H9 (cell line): ENCODE measurements at regions not wholly inside any gene's neighbourhood (a gene's known extent, or its start where the extent isn't known, plus 50 kb on each side); places are given as distances from the start of the nearest gene placed in this dataset.

Experiments
- DNase-seq: peaks from one replicate; pipeline ENCODE4 v3.0.0-alpha.2; 2017
- H2AFZ ChIP-seq: one replicate; pipeline ENCODE4 v1.6.1; 2013; ENCODE audit warnings: mild to moderate bottlenecking, low read length, control low read depth, moderate library complexity
- H2AK5ac ChIP-seq: 2 replicates; pipeline ENCODE4 v1.6.1; 2013; ENCODE audit warnings: low read length, control low read depth, mixed read lengths; ENCODE audit not compliant: insufficient read length
- H2BK120ac ChIP-seq: one replicate; pipeline ENCODE4 v1.6.1; 2013; ENCODE audit warnings: low read depth, mild to moderate bottlenecking, low read length, control low read depth, inconsistent platforms; ENCODE audit not compliant: poor library complexity, severe bottlenecking
- H2BK12ac ChIP-seq: 2 replicates; pipeline ENCODE4 v1.6.1; 2013; ENCODE audit warnings: low read length, control low read depth, mixed read lengths, low read depth; ENCODE audit not compliant: insufficient read length
- H2BK15ac ChIP-seq: 2 replicates; pipeline ENCODE4 v1.6.1; 2013; ENCODE audit warnings: low read depth, low read length, control low read depth
- H2BK20ac ChIP-seq: one replicate; pipeline ENCODE4 v1.6.1; 2013; ENCODE audit warnings: low read depth, mild to moderate bottlenecking, low read length, control low read depth, inconsistent platforms; ENCODE audit not compliant: poor library complexity, severe bottlenecking
- H2BK5ac ChIP-seq: 2 replicates; pipeline ENCODE4 v1.6.1; 2013; ENCODE audit warnings: low read length, control low read depth, mixed read lengths; ENCODE audit not compliant: insufficient read length
- H3K14ac ChIP-seq: 2 replicates; pipeline ENCODE4 v1.6.1; 2013; ENCODE audit warnings: low read length, control low read depth; ENCODE audit not compliant: insufficient read depth
- H3K18ac ChIP-seq: 2 replicates; pipeline ENCODE4 v1.6.1; 2013; ENCODE audit warnings: low read depth, mild to moderate bottlenecking, mixed read lengths, low read length, control low read depth; ENCODE audit not compliant: insufficient read length
- H3K23ac ChIP-seq: 2 replicates; pipeline ENCODE4 v1.6.1; 2013; ENCODE audit warnings: low read length, control low read depth, mixed read lengths, low read depth; ENCODE audit not compliant: insufficient read length
- H3K23me2 ChIP-seq: 2 replicates; pipeline ENCODE4 v1.6.1; 2013; ENCODE audit warnings: low read depth, mild to moderate bottlenecking, mixed read lengths, low read length, control low read depth; ENCODE audit not compliant: insufficient read length, poor library complexity, severe bottlenecking
- H3K27ac ChIP-seq: 2 replicates; pipeline ENCODE4 v1.5.1; 2013; ENCODE audit warnings: low read length, control low read depth, mixed read lengths, low read depth; ENCODE audit not compliant: insufficient read length
- H3K27me3 ChIP-seq: 2 replicates; pipeline ENCODE4 v1.6.1; 2013; ENCODE audit warnings: low read length, control low read depth, inconsistent platforms; ENCODE audit not compliant: insufficient read depth
- H3K4ac ChIP-seq: 2 replicates; pipeline ENCODE4 v1.6.1; 2013; ENCODE audit warnings: low read depth, mild to moderate bottlenecking, control low read depth, inconsistent platforms, low read length, moderate library complexity
- H3K4me1 ChIP-seq: 2 replicates; pipeline ENCODE4 v1.6.1; 2013; ENCODE audit warnings: low read length, control low read depth, inconsistent platforms; ENCODE audit not compliant: insufficient read depth
- H3K4me2 ChIP-seq: 2 replicates; pipeline ENCODE4 v1.6.1; 2013; ENCODE audit warnings: low read length, control low read depth, mixed read lengths; ENCODE audit not compliant: insufficient read length, insufficient read depth
- H3K56ac ChIP-seq: 2 replicates; pipeline ENCODE4 v1.6.1; 2013; ENCODE audit warnings: low read depth, mild to moderate bottlenecking, mixed read lengths, low read length, control low read depth; ENCODE audit not compliant: insufficient read length
- H3K79me1 ChIP-seq: 2 replicates; pipeline ENCODE4 v1.6.1; 2013; ENCODE audit warnings: low read depth, mild to moderate bottlenecking, moderate library complexity, low read length, control low read depth, inconsistent platforms; ENCODE audit not compliant: insufficient read depth, poor library complexity, severe bottlenecking
- H3K79me2 ChIP-seq: 2 replicates; pipeline ENCODE4 v1.6.1; 2013; ENCODE audit warnings: low read length, control low read depth, inconsistent platforms; ENCODE audit not compliant: insufficient read depth
- H3K9ac ChIP-seq: 2 replicates; pipeline ENCODE4 v1.6.1; 2013; ENCODE audit warnings: low read length, control low read depth, mixed read lengths; ENCODE audit not compliant: insufficient read length; ENCODE audit errors: extremely low read depth
- H3K9me3 ChIP-seq: one replicate; pipeline ENCODE4 v1.6.1; 2013; ENCODE audit warnings: low read depth, low read length, inconsistent platforms; ENCODE audit not compliant: control insufficient read depth
- H3T11ph ChIP-seq: one replicate; pipeline ENCODE4 v1.6.1; 2013; ENCODE audit warnings: mild to moderate bottlenecking, low read length, control low read depth, inconsistent platforms
- H4K20me1 ChIP-seq: one replicate; pipeline ENCODE4 v1.6.1; 2013; ENCODE audit not compliant: control insufficient read depth, insufficient read length, insufficient read depth
- H4K5ac ChIP-seq: 2 replicates; pipeline ENCODE4 v1.6.1; 2013; ENCODE audit warnings: low read depth, mild to moderate bottlenecking, mixed read lengths, low read length, control low read depth; ENCODE audit not compliant: insufficient read length
- H4K8ac ChIP-seq: replicated peaks from 2 replicates; pipeline ENCODE4 v1.6.1; 2013; ENCODE audit warnings: low read length, control low read depth, mixed read lengths, low read depth; ENCODE audit not compliant: insufficient read length
- H4K91ac ChIP-seq: 2 replicates; pipeline ENCODE4 v1.6.1; 2013; ENCODE audit warnings: low read depth, mild to moderate bottlenecking, moderate library complexity, mixed read lengths, low read length, control low read depth; ENCODE audit not compliant: insufficient read length
- H3K27ac Mint-ChIP-seq, 3 experiments: 2 replicates in 2 of 3; 3 replicates in 1 of 3; pipeline ENCODE4 v1.8.0; 2020 to 2021; ENCODE audit warnings: mixed read lengths in 3 of 3, mild to moderate bottlenecking in 1 of 3, moderate library complexity in 1 of 3
- H3K27me3 Mint-ChIP-seq: 2 replicates; pipeline ENCODE4 v1.8.0; 2021; ENCODE audit warnings: low read depth, mild to moderate bottlenecking, moderate library complexity, mixed read lengths
- H3K36me3 Mint-ChIP-seq, 3 experiments: 2 replicates in 2 of 3; 3 replicates in 1 of 3; pipeline ENCODE4 v1.8.0; 2020 to 2021; ENCODE audit warnings: low read depth in 3 of 3, mixed read lengths in 3 of 3; ENCODE audit not compliant: insufficient read depth in 1 of 3
- H3K4me1 Mint-ChIP-seq, 2 experiments: 2 replicates each; pipeline ENCODE4 v1.8.0; 2020; ENCODE audit warnings: mixed read lengths in 2 of 2
- H3K4me3 Mint-ChIP-seq, 2 experiments: 2 replicates in 1 of 2; 3 replicates in 1 of 2; pipeline ENCODE4 v1.8.0; 2020 to 2021; ENCODE audit warnings: mild to moderate bottlenecking in 2 of 2, mixed read lengths in 2 of 2, moderate library complexity in 1 of 2
- H3K9me3 Mint-ChIP-seq, 2 experiments: 2 replicates in 1 of 2; 3 replicates in 1 of 2; pipeline ENCODE4 v1.8.0; 2020; ENCODE audit warnings: mild to moderate bottlenecking in 2 of 2, mixed read lengths in 2 of 2, moderate library complexity in 1 of 2
- CTCF ChIP-seq: fragments of 200-600 bp; sonication (generic); conservative IDR thresholded peaks from 3 replicates; pipeline ENCODE4 v1.8.0; 2021; ENCODE audit warnings: antibody characterized with exemption, mild to moderate bottlenecking
- WGBS: extraction: QIAGEN DNeasy Blood & Tissue Kit; methylation state at CpG from one replicate; pipeline ENCODE4 v1.1.7; 2013; ENCODE audit warnings: missing lambda C conversion rate, low lambda C conversion rate, mixed read lengths; ENCODE audit not compliant: insufficient read length; ENCODE audit errors: extremely low coverage; 5-methylcytosine and 5-hydroxymethylcytosine counted together

GRCh38 chr3:1703169-1703568, 395.5 kb upstream of the CNTN4 start:
- H3K9me3 Mint-ChIP-seq, result peaks cover 12 to 13% of the 10 kb centered on the region in 2 experiments
- peaks cover 7 to 14% (median 7%) of the 10 kb centered on the region in 3 experiments; a peak in 6 of 7 replicates for H3K36me3 Mint-ChIP-seq
- no peak overlapping the region for H3K27ac Mint-ChIP-seq
- Histone ChIP-seq H3K4ac (no peak overlapping the region), H2AFZ (no peak overlapping the region), H3K9me3 (no peaks in the 10 kb centered on the region), H3K79me1 (no peaks in the 10 kb centered on the region), H4K8ac (no peak overlapping the region), H3K56ac (no peak overlapping the region), H3K4me1 (no peaks in the 10 kb centered on the region), H3K27ac (no peak overlapping the region), H2BK5ac (no peak overlapping the region), H4K5ac (no peak overlapping the region), H3K18ac (no peak overlapping the region), H2BK20ac (no peak overlapping the region), H2AK5ac (no peak overlapping the region), H2BK15ac (no peak overlapping the region), H3T11ph (no peak overlapping the region), H3K23ac (no peak overlapping the region), H2BK12ac (no peak overlapping the region), H3K27me3 (no peaks in the 10 kb centered on the region), H3K9ac (no peak overlapping the region), H3K4me2 (no peak overlapping the region), H3K14ac (no peak overlapping the region), H3K23me2 (no peaks in the 10 kb centered on the region), H2BK120ac (no peak overlapping the region), H4K91ac (no peak overlapping the region), H3K79me2 (no peaks in the 10 kb centered on the region), H4K20me1 (no peaks in the 10 kb centered on the region)
- H3K4me1 Mint-ChIP-seq, result no peaks in the 10 kb centered on the region
- no peaks in the 10 kb centered on the region for H3K27me3 Mint-ChIP-seq
- H3K4me3 Mint-ChIP-seq, result no peak overlapping the region
- no peak for DNase-seq
- no CpG with 5 or more reads among the region's 1 CpG for WGBS
- no peak for TF ChIP-seq CTCF
